ENCODE measurements at regions not wholly inside any gene's neighbourhood (a gene's known extent, or its start where the extent isn't known, plus 50 kb on each side); places are given as distances from the start of the nearest gene placed in this dataset.

GRCh38 chr13:109368230-109368629 lies 418.2 kb downstream of the IRS2 start:
- Histone ChIP-seq H3K14ac (ENCODE audit: insufficient read depth, low read length) (no peak overlapping the region), H3K27me3 (ENCODE audit: insufficient read depth, low read length) (no peaks in the 10 kb centered on the region), H3K23ac (ENCODE audit: insufficient read length, low read depth, low read length) (no peak overlapping the region), H4K5ac (ENCODE audit: insufficient read length, low read depth, low read length) (no peak overlapping the region), H3K27ac (ENCODE audit: insufficient read length, low read depth, low read length) (no peak overlapping the region), H3K23me2 (ENCODE audit: insufficient read length, low read depth, low read length, poor library complexity, severe bottlenecking) (no peaks in the 10 kb centered on the region), H2AFZ (ENCODE audit: low read length) (no peak overlapping the region), H3K56ac (ENCODE audit: insufficient read length, low read depth, low read length) (no peak overlapping the region), H2AK5ac (ENCODE audit: insufficient read length, low read length) (no peak overlapping the region), H3K4me2 (ENCODE audit: insufficient read depth, insufficient read length, low read length) (no peak overlapping the region), H3K4me1 (ENCODE audit: insufficient read depth, low read length) (no peaks in the 10 kb centered on the region), H2BK20ac (ENCODE audit: low read depth, low read length, poor library complexity, severe bottlenecking) (no peak overlapping the region), H3K79me2 (ENCODE audit: insufficient read depth, low read length) (no peaks in the 10 kb centered on the region), H4K8ac (replicated peaks; ENCODE audit: insufficient read length, low read depth, low read length) (no peak overlapping the region), H2BK5ac (ENCODE audit: insufficient read length, low read length) (no peak overlapping the region), H2BK120ac (ENCODE audit: low read depth, low read length, poor library complexity, severe bottlenecking) (no peak overlapping the region), H3K9ac (ENCODE audit: extremely low read depth, insufficient read length, low read length) (no peak overlapping the region), H2BK15ac (ENCODE audit: low read depth, low read length) (no peak overlapping the region), H4K20me1 (ENCODE audit: control insufficient read depth, insufficient read depth, insufficient read length) (no peaks in the 10 kb centered on the region), H3K79me1 (ENCODE audit: insufficient read depth, low read depth, low read length, poor library complexity, severe bottlenecking) (no peaks in the 10 kb centered on the region), H3K9me3 (ENCODE audit: control insufficient read depth, low read depth, low read length) (no peaks in the 10 kb centered on the region), H3K4ac (ENCODE audit: low read depth, low read length) (no peak overlapping the region), H3K18ac (ENCODE audit: insufficient read length, low read depth, low read length) (no peak overlapping the region), H4K91ac (ENCODE audit: insufficient read length, low read depth, low read length) (no peak overlapping the region), H2BK12ac (ENCODE audit: insufficient read length, low read depth, low read length) (no peak overlapping the region), H3T11ph (ENCODE audit: low read length) (no peak overlapping the region)
- no CpG with 5 or more reads among the region's 4 CpGs for WGBS (ENCODE audit: extremely low coverage, insufficient read length, low lambda C conversion rate)
- Mint-ChIP-seq H3K27me3 (ENCODE audit: low read depth) (no peaks in the 10 kb centered on the region), H3K4me1 (peaks cover 11 to 13% of the 10 kb centered on the region in 2 experiments; a peak in 3 of 4 replicates), H3K27ac (no peak overlapping the region), H3K9me3 (peaks cover 0 to 6% of the 10 kb centered on the region in 2 experiments; a peak in 3 of 5 replicates), H3K36me3 (ENCODE audit: insufficient read depth in 1 of 3, low read depth in 3 of 3) (no peaks in the 10 kb centered on the region), H3K4me3 (no peak overlapping the region)
- no peak for TF ChIP-seq CTCF (conservative IDR thresholded peaks at IDR 0.05)
- DNase-seq: no peak

Measured in H9 (cell line).